CD14-positive monocyte (primary cell): ENCODE measurements at regions not wholly inside any gene's neighbourhood (a gene's known extent, or its start where the extent isn't known, plus 50 kb on each side); places are given as distances from the start of the nearest gene placed in this dataset.
"Not testable (repeated sequence)": the region's sequence is repeated elsewhere in the genome, so short reads cannot be mapped to it uniquely, and the experiment has no call there.

ENCODE experiments used
- DNase-seq, 3 donors: peaks; one replicate each; pipeline ENCODE4 v3.0.0-alpha.2; 2011 to 2022
- H2AFZ ChIP-seq: 2 replicates; pipeline ENCODE4 v1.6.0; 2012; ENCODE audit warnings: mild to moderate bottlenecking, low read depth, low read length, inconsistent platforms; ENCODE audit not compliant: insufficient read depth, poor library complexity, severe bottlenecking
- H3K27ac ChIP-seq, 2 donors: 1 replicate in 1 of 2; 2 replicates in 1 of 2; pipeline ENCODE4 v1.5.1; 2012 to 2013; ENCODE audit warnings: low read length in 2 of 2, control low read depth in 1 of 2, inconsistent platforms in 1 of 2, low read depth in 1 of 2, mild to moderate bottlenecking in 1 of 2
- H3K27me3 ChIP-seq, 2 donors: one replicate each; pipeline versions ENCODE4 v1.6.0 to v1.6.1; 2011 to 2013; ENCODE audit warnings: low read length in 2 of 2; ENCODE audit not compliant: control insufficient read depth in 2 of 2, insufficient read depth in 2 of 2
- H3K36me3 ChIP-seq, 2 donors: replicated peaks in 1 of 2; 1 replicate in 1 of 2; 2 replicates in 1 of 2; pipeline versions ENCODE4 v1.5.1 to v1.6.1; 2012 to 2013; ENCODE audit warnings: low read length in 2 of 2, control low read depth in 1 of 2, inconsistent platforms in 1 of 2, mild to moderate bottlenecking in 1 of 2; ENCODE audit not compliant: insufficient read depth in 2 of 2, control insufficient read depth in 1 of 2
- H3K4me1 ChIP-seq, 2 donors: 1 replicate in 1 of 2; 2 replicates in 1 of 2; pipeline versions ENCODE4 v1.5.1 to v1.6.1; 2012 to 2013; ENCODE audit warnings: low read length in 2 of 2, control low read depth in 1 of 2, inconsistent platforms in 1 of 2, mild to moderate bottlenecking in 1 of 2, moderate library complexity in 1 of 2; ENCODE audit not compliant: insufficient read depth in 2 of 2, control insufficient read depth in 1 of 2
- H3K4me2 ChIP-seq: replicated peaks from 2 replicates; pipeline ENCODE3; 2012; ENCODE audit warnings: low read length, moderate library complexity, mild to moderate bottlenecking; ENCODE audit not compliant: poor library complexity, severe bottlenecking; ENCODE audit errors: extremely low read depth
- H3K4me3 ChIP-seq, 3 experiments: fragments of 200-600 bp in 1 of 3; sonication (generic) in 1 of 3; replicated peaks in 1 of 3; 1 replicate in 2 of 3; 2 replicates in 1 of 3; pipeline ENCODE4 v1.5.1; 2011 to 2013; ENCODE audit warnings: low read length in 3 of 3, mild to moderate bottlenecking in 3 of 3, control low read depth in 2 of 3, low read depth in 2 of 3, inconsistent platforms in 1 of 3, moderate library complexity in 1 of 3
- H3K79me2 ChIP-seq: 2 replicates; pipeline ENCODE4 v1.6.0; 2012; ENCODE audit warnings: mild to moderate bottlenecking, control low read depth, inconsistent platforms, low read length, moderate library complexity; ENCODE audit not compliant: insufficient read depth
- H3K9ac ChIP-seq: 2 replicates; pipeline ENCODE4 v1.6.0; 2017; ENCODE audit warnings: low read length, mild to moderate bottlenecking; ENCODE audit not compliant: insufficient read depth, poor library complexity, severe bottlenecking
- H3K9me3 ChIP-seq, 2 donors: replicated peaks in 1 of 2; 1 replicate in 1 of 2; 2 replicates in 1 of 2; pipeline versions ENCODE4 v1.5.1 to v1.6.1; 2012 to 2013; ENCODE audit warnings: low read length in 2 of 2, control low read depth in 1 of 2; ENCODE audit not compliant: control insufficient read depth in 1 of 2, insufficient read depth in 1 of 2
- H4K20me1 ChIP-seq: 2 replicates; pipeline ENCODE4 v1.6.0; 2012; ENCODE audit warnings: mild to moderate bottlenecking, low read length, control low read depth, moderate library complexity; ENCODE audit not compliant: insufficient read depth
- H3K27ac Mint-ChIP-seq, 7 donors: one replicate each; pipeline ENCODE4 v1.8.0; 2020; ENCODE audit warnings: mild to moderate bottlenecking in 7 of 7, mixed read lengths in 7 of 7, moderate library complexity in 6 of 7, inconsistent platforms in 2 of 7
- H3K27me3 Mint-ChIP-seq, 3 donors: one replicate each; pipeline ENCODE4 v1.8.0; 2021 to 2022; ENCODE audit warnings: low read depth in 3 of 3, mild to moderate bottlenecking in 3 of 3, mixed read lengths in 3 of 3, moderate library complexity in 3 of 3, inconsistent platforms in 1 of 3
- H3K36me3 Mint-ChIP-seq, 2 donors: one replicate each; pipeline ENCODE4 v1.8.0; 2020; ENCODE audit warnings: mixed read lengths in 2 of 2, inconsistent platforms in 1 of 2, mild to moderate bottlenecking in 1 of 2
- H3K4me1 Mint-ChIP-seq: one replicate; pipeline ENCODE4 v1.8.0; 2020; ENCODE audit warnings: mild to moderate bottlenecking, mixed read lengths
- H3K4me3 Mint-ChIP-seq, 2 donors: one replicate each; pipeline ENCODE4 v1.8.0; 2020; ENCODE audit warnings: mild to moderate bottlenecking in 2 of 2, mixed read lengths in 2 of 2, moderate library complexity in 1 of 2
- H3K9me3 Mint-ChIP-seq, 7 donors: one replicate each; pipeline ENCODE4 v1.8.0; 2020 to 2022; ENCODE audit warnings: mixed read lengths in 7 of 7, mild to moderate bottlenecking in 6 of 7, moderate library complexity in 6 of 7, inconsistent platforms in 2 of 7
- WGBS: methylation state at CpG from one replicate; pipeline ENCODE4 v1.1.5; 2013; ENCODE audit warnings: missing lambda C conversion rate; ENCODE audit not compliant: insufficient coverage; 5-methylcytosine and 5-hydroxymethylcytosine counted together
- intact Hi-C, 2 donors: fragments of 100-400 bp; cut with micrococcal nuclease; formaldehyde crosslinking; loops; one replicate each; pipeline versions ENCODE4 v1.15.0 to v1.15.1; 2023
- TF ChIP-seq, protein P1 (sequence below): fragments of 200-600 bp; IDR thresholded peaks from one replicate; pipeline ENCODE4 v1.8.0; 2022; ENCODE audit warnings: antibody characterized with exemption, mild to moderate bottlenecking

- H3K4me3 ChIP-seq, H3K4me1 ChIP-seq, H3K4me3 Mint-ChIP-seq, H3K36me3 ChIP-seq, H4K20me1 ChIP-seq, H3K27me3 Mint-ChIP-seq, H3K4me2 ChIP-seq, H3K27me3 ChIP-seq, H3K36me3 Mint-ChIP-seq, H3K4me1 Mint-ChIP-seq, H2AFZ ChIP-seq, H3K9me3 ChIP-seq, H3K9ac ChIP-seq, H3K27ac ChIP-seq, DNase-seq, H3K27ac Mint-ChIP-seq, intact Hi-C loops, H3K9me3 Mint-ChIP-seq, H3K79me2 ChIP-seq: not testable (repeated sequence)
- no CpG with 5 or more reads among the region's 6 CpGs for WGBS
- TF ChIP-seq, protein P1, sequence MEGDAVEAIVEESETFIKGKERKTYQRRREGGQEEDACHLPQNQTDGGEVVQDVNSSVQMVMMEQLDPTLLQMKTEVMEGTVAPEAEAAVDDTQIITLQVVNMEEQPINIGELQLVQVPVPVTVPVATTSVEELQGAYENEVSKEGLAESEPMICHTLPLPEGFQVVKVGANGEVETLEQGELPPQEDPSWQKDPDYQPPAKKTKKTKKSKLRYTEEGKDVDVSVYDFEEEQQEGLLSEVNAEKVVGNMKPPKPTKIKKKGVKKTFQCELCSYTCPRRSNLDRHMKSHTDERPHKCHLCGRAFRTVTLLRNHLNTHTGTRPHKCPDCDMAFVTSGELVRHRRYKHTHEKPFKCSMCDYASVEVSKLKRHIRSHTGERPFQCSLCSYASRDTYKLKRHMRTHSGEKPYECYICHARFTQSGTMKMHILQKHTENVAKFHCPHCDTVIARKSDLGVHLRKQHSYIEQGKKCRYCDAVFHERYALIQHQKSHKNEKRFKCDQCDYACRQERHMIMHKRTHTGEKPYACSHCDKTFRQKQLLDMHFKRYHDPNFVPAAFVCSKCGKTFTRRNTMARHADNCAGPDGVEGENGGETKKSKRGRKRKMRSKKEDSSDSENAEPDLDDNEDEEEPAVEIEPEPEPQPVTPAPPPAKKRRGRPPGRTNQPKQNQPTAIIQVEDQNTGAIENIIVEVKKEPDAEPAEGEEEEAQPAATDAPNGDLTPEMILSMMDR: peak; percentile 9
Measured at GRCh38 chr4:73671348-73671747, 51.1 kb upstream of the RASSF6 start.

GRCh38 chr4:73673286-73673685 is 53.0 kb upstream of the RASSF6 start:
- no peak overlapping the region for H3K27ac Mint-ChIP-seq
- H3K4me1 Mint-ChIP-seq: no peaks in the 10 kb centered on the region
- H3K27me3 Mint-ChIP-seq: peaks cover 0 to 2% (median 0%) of the 10 kb centered on the region in 3 donors
- no peak overlapping the region for H3K9ac ChIP-seq
- H3K4me2 ChIP-seq: no peak overlapping the region
- no peaks in the 10 kb centered on the region for H3K36me3 ChIP-seq
- 100% methylated on average over 1 of the region's 9 CpGs for WGBS
- H2AFZ ChIP-seq: no peak overlapping the region
- H3K4me3 ChIP-seq: no peak overlapping the region
- no peaks in the 10 kb centered on the region for H3K79me2 ChIP-seq
- no peaks in the 10 kb centered on the region for H4K20me1 ChIP-seq
- TF ChIP-seq, protein P1: no peak
- H3K4me3 Mint-ChIP-seq: no peak overlapping the region
- no peaks in the 10 kb centered on the region for H3K36me3 Mint-ChIP-seq
- H3K9me3 ChIP-seq: no peaks in the 10 kb centered on the region
- intact Hi-C loops: no loop called here
- no peak for DNase-seq
- no peaks in the 10 kb centered on the region for H3K27me3 ChIP-seq
- no peaks in the 10 kb centered on the region for H3K4me1 ChIP-seq
- peaks cover 0 to 3% (median 0%) of the 10 kb centered on the region in 7 donors for H3K9me3 Mint-ChIP-seq
- no peak overlapping the region for H3K27ac ChIP-seq
